GM21786 (cell line): ENCODE measurements at regions not wholly inside any gene's neighbourhood (a gene's known extent, or its start where the extent isn't known, plus 50 kb on each side); places are given as distances from the start of the nearest gene placed in this dataset.
"Not testable (repeated sequence)": the region's sequence is repeated elsewhere in the genome, so short reads cannot be mapped to it uniquely, and the experiment has no call there.

ENCODE experiments used
- ATAC-seq: cut with Tn5 transposase; IDR thresholded peaks from one replicate; pipeline ENCODE4 v1.9.1; 2021; ENCODE audit not compliant: unreplicated experiment

- no peak for ATAC-seq
Measured at GRCh38 chr18:22731398-22731797, 201.7 kb upstream of the RBBP8 start.

GRCh38 chr18:22734105-22734661 is 198.9 kb upstream of the RBBP8 start:
- ATAC-seq = no peak

DNA sequence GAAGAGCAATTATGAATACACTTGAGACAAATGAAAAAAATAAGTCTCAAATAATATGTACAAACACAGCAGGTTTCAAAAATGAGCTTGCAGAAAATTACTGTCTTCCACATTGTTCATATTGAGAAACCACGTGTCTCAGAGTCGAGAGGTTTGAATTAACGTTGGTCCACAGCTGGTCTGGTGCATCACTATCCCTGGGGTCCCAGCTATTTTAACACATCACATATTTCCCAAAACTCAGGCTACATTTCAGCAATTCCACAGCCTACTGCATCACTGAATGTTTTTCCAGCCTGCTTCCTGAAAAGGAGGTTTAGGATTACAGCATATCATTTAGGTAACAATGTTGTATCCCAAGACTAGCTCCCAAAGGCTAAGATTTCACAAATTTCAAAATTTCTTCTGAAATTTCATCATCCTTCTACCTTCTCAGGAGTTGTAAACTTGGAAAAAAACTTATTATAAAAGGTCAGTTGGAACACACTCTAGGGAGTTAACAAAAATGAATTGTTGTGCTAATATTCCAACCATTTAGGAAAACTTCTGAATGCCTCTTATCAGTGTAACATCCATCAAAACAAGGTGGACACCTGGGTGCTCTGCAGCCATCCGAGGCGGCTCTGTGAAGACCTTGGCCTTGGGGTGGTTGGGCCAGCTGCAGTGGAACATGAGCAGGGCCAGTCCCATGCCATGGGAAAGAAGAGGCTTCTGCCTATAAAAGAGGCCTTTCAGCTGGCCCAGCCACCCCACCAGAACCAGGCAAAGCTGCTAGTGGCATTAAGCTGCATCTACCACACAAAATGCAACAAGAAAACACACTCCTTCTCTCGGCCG is 198.1 kb upstream of the RBBP8 start:
- ATAC-seq = no peak

DNA sequence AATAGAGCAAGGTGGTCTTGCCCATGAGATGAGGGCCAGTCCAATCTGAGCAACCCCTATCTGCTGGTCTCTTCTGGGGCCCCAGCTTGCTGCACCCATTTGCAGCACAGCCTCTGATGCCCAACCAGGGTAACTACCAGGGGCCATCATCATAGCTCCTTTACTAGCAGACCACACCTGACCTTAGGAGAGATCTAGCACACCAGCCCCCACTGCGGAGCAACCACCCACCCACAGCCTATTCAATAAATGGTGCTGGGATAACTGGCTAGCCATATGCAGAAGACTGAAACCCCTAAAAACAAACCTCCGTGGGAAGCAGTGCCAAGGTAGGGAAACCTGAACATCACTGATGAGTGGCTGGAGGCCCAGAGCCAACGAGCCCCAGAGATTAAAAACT is 196.1 kb upstream of the RBBP8 start:
- ATAC-seq = no peak

DNA sequence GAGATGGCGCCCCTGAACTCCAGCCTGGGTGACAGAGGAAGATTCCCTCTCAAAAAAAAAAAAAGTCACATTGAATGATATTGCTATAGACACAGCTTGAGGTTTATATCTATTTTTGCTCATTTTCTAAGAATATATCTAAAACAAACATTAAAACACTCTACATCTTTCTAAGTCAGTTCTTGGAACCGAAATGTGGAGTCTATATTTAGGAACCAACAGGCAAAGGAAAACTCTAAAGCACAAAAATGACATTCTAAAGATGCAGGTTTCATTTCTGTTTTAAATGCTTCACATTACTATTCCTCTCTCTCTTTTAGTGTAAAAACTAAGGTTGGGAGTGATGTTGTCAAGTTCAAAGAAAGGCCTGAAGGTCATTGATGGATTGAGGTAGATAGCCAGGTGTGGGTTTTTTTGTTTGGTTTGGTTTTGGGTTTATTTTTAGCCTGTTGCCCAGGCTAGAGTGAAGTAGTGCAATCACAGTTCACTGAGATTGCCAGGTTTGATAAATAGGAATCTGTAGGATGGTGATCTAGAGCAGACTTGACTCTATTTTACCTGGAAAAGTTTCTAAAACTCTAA is 194.0 kb upstream of the RBBP8 start:
- no peak for ATAC-seq

GRCh38 chr18:22739789-22740188 is 193.3 kb upstream of the RBBP8 start:
- ATAC-seq = no peak

DNA sequence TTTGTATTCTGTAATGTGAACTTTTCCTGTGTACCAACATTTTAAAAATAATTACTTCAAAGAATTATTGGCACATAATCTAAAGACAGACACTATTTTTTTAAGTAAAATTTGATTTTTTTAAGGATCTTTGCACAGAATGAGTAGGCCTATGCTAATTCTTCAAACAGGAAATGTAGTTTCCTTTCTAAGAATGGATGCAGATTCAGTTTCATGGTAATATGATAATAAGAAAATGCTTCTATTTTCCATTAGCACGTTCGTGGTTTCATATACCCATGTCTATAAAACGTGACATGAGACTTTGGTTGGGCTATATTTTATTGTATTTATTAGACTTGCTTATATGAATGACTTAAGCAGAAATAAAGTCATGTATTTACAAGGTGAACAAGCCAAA is 191.8 kb upstream of the RBBP8 start:
- ATAC-seq = no peak

GRCh38 chr18:22742409-22742808 is 190.7 kb upstream of the RBBP8 start:
- no peak for ATAC-seq

DNA sequence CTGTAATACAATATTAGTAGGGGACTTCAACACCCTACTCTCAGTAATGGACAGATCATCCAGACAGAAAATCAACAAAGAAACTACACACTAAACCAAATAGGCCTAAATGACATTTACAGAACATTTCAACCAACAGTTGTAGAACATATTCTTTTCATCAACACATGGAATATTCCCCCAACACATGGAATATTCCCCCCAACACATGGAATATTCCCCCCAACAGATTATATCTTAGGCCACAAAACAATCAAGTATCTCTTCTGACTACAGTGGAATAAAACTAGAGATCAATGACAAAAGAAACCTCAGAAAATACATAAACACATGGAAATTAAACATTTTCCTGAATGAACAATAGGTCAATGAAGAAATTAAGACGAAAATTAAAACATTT is 187.2 kb upstream of the RBBP8 start:
- ATAC-seq = no peak

DNA sequence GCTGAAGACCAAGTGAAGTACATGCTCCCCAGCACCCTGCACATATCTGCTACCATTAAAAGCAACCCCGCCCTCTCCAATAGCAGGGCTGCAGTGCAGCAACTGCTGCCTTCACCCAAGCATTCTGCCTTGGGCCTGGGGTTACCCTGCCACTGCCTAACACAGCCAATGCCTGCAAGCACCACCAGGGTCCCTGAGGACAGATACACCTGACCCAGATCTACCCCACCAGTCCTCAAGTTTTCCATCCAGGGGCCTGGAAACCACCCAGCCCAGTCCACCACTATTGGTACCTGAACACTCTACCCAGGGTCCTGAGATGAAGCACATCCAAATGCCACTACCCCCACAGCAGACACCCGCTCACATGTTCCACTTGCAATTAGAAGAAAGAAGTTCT is 181.1 kb upstream of the RBBP8 start:
- ATAC-seq = no peak

GRCh38 chr18:22753130-22753831 is 179.8 kb upstream of the RBBP8 start:
- ATAC-seq = no peak

- ATAC-seq = not testable (repeated sequence)
Measured at GRCh38 chr18:22764005-22764404, 169.1 kb upstream of the RBBP8 start.

GRCh38 chr18:22765896-22766295 is 167.2 kb upstream of the RBBP8 start:
- no peak for ATAC-seq

GRCh38 chr18:22767653-22768052 is 165.5 kb upstream of the RBBP8 start:
- ATAC-seq = no peak

DNA sequence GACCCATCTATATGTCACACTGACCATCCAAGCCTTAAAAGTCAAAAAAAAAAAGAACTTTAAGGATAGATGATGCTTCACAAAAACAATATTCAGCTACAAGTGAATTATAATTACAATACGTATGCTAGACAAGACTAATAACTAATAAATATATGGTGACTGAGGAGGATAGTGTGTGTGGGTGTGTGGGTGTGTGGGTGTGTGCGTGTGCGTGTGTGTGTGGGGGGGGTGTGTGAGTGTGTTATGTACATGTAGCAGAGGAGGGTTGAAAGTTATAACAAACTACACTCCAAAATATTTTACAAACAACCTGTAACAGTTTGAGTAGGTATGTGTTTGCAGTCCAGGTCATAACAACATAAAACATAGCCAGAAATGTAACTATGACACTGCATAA is 159.2 kb upstream of the RBBP8 start:
- ATAC-seq = no peak

DNA sequence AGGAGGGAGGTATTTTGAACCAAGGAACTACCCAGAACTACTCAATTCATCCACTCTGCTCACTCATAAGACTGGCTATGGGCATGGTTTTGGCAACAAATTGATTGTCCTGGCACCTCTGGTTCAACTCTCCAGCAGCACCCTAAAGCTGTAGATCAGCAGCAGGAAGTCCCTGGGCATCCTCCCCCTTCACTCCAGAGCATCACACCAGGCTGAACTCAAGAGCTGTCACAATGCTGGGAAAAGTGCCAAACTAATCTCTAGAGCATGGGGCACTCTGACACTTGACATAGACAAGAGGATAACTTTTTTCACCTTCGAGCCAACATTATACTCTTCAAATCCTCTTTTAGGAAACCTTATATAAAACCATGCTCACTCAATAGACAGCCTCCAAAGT is 154.1 kb upstream of the RBBP8 start:
- ATAC-seq = no peak

DNA sequence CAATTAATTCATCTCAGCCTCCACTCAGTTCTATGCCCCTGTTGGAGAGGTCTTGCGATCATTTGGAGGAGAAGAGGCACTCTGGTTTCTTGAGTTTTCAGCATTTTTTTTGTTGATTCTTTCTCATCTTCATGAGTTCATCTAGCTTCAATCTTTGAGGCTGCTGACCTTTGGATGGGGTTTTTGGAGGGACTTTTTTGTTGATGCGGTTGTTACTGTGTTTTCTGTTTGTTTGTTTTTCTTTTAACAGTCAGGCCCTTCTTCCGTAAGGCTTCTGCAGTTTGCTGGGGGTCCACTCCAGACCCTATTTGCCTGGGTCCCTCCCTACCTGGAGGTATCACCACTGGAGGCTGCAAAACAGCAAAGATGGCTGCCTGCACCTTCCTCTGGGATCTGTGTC is 149.9 kb upstream of the RBBP8 start:
- no peak for ATAC-seq

GRCh38 chr18:22783662-22784076 is 149.5 kb upstream of the RBBP8 start:
- no peak for ATAC-seq

DNA sequence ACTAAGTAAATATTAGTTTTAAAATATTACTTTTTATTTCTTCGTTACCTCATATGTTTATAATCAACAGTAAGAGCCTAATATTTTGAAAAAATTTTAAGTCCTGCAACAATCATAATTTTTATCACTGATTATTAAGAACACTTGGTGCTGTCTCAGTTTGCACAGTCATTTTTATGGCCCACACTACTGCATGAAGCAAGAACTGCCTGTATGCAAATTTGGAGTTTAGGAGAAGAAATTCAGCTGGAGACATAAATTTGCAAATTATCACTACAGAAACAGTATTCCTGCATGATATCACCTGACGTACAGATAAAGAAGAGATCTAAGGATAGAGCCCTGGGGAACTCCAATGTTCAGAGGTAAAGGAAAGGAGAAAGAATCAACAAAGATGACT is 144.1 kb upstream of the RBBP8 start:
- no peak for ATAC-seq

GRCh38 chr18:22789600-22789999 is 143.5 kb upstream of the RBBP8 start:
- no peak for ATAC-seq

GRCh38 chr18:22790545-22791309 is 142.4 kb upstream of the RBBP8 start:
- no peak for ATAC-seq
